Putamen (tissue), 1 donor: ENCODE measurements at regions not wholly inside any gene's neighbourhood (a gene's known extent, or its start where the extent isn't known, plus 50 kb on each side); places are given as distances from the start of the nearest gene placed in this dataset.
A peak's percentile ranks its signal among the peaks of the same experiment; 100 is the strongest.
"Not testable (repeated sequence)": the region's sequence is repeated elsewhere in the genome, so short reads cannot be mapped to it uniquely, and the experiment has no call there.

Experiments used
- DNase-seq: peaks from one replicate; pipeline ENCODE4 v3.0.0-alpha.2; 2016; ENCODE audit warnings: low spot score

DNA sequence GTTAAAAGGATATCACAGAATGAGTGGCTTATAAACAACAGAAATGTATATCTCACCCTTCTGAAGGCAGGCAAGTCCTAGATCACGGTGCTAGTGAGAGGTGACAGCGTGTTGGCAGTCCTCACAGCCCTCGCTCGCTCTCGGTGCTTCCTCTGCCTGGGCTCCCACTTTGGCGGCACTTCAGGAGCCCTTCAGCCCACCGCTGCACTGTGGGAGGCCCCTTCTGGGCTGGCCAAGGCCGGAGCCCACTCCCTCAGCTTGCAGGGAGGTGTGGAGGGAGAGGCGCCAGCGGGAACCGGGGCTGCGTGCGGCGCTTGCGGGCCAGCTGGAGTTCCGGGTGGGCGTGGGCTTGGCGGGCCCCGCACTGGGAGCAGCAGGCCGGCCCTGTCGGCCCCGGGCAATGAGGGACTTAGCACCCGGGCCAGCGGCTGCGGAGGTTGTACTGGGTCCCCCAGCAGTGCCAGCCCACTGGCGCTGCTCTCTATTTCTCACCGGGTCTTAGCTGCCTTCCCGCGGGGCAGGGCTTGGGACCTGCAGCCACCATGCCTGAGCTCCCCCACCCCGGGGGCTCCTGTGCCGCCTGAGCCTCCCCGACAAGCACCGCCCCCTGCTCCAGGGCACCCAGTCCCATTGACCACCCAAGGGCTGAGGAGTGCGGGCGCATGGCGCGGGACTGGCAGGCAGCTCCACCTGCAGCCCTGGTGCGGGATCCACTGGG is 778.1 kb downstream of the DIPK2A start:
- DNase-seq: not testable (repeated sequence)

DNA sequence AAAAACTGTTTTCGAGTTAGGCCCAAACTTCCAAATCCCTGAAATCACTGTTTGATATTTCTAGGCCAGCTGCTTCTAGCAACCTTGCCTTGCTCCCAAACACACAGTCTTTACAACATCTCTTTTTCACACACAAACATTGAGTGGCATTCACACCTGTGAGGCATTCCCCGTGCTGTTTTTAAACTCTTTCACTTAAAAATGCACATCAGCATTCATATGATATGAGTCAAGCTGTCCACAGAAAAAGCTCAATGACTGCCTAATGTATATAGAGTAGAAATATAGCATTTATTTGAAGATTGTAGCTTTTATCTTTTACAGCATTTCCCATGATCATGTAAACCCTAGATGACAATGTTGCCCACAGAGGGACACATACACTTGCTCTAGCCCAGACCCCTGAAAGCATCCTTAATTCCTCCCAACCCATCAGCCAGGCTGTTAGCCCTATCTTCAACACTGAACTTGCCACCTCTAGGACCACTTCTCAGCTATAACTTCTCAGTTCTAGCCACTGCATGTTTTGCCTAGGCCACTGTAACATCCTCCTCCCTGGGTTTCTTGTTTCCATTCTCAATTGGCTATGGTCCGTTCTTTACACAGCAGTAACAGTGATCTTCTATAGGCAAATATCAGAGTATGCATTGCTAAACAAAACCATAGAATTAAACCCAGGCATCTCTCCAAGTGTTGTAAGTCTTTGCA is 782.6 kb downstream of the DIPK2A start:
- no peak for DNase-seq

DNA sequence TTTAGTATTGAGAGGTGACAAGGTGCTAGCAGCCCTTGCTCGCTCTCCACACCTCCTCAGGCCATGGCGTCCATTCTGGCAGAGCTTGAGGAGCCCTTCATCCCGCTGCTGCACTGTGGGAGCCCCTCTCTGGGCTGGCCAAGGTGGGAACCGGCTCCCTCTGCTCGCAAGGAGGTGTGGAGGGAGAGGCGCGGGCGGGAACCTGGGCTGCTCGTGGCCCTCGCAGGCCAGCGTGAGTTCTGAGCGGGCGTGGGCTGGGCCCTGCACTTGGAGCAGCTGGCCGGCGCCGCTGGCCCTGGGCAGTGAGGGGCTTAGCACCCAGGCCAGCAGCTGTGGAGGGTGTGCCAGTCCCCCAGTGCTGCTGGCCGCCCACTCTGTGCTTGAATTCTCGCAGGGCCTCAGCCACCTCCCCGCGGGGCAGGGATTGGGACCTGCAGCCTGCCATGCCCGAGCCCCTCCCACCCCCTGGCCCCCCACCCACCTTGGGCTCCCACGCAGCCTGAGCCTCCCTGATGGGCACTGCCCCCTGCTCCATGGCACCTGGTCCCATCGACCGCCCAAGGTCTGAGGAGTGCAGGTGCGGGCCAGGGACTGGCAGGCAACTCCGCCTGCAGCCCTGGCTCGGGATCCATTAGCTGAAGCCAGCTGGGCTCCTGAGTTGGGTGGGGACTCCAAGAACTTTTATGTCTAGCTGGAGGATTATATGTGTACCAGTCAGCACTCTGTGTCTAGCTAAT is 785.2 kb downstream of the DIPK2A start:
- no peak for DNase-seq

DNA sequence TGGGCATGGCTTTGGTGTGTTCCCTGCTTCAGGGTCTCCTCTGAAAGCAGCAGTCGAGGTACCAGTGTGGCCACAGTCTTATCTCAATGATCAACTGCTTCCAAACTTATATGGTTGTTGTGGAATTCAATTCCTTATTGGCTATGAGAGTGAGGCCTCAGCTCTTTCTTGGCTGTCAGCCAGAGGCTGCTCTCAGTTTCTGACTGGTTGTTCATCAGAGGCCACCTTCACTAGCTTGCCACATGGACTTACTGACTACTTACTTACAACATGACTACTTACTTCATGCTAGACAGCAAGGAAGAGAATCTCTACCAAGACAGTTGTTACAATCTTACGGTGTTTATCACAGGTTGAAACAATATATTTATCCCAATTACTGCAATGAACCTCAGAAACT is 789.2 kb downstream of the DIPK2A start:
- no peak for DNase-seq

DNA sequence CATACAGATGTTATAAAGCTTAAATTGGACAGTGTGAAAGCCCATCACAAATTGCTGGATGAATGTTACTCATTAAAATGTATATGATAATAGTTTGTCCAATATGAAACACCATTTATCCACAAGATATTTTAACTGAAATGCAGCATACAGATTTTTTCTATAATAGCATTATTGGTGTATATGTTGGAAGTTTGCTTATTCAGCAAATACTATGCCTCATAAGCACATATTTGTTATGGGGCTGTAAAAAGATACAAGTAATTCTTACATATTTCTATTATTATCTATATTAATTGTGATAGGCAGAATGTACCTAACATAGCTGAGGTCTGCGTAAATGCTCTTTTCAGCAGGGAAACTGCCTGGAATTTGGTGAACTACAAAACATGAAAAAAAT is 790.5 kb downstream of the DIPK2A start:
- no peak for DNase-seq

DNA sequence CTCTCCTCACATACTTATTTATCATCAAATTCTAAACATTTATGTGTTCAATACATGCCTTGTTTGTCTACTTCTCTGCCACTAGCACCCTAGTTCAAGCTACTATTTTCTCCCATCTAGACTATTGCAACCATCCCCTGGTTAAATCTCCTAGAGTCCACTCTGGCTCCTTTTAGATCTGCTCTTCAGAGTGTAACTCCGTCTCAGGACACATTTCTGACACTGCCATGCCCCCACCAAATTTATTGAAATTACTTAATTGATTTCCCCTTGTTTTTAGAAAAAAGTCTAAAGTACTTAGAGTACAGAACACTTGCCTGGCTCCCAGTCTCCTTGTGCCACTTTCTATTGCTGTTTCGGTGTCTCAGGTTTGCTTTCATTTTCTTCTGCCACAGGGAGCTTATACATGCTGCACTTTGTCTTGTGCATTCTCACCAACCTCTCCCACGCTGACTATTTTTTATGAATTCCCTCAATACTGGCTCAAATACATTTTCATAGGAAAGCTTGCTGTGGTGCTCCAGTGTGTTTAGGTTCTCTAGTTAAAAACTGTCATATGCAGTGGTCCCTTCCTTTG is 792.3 kb downstream of the DIPK2A start:
- peak; percentile 26 for DNase-seq

DNA sequence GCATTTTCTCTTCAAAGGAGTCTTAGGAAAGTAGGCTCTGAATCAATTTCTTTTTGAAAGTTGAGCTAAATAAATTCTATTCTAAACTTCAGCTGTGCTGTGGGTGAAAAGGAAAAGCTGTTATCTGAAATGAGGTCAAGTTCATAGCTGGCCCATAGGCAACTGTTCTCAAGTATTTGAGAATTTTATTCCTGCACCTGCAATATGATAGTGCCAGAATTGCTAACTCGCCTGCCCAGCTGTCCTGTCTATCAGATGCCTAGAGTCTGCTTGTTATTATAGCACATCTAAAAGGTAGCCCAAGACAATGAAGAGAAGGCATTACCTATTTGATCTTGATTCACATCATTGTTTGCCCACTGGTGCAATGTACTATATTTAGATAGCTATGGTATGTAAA is 798.7 kb downstream of the DIPK2A start:
- DNase-seq: no peak

DNA sequence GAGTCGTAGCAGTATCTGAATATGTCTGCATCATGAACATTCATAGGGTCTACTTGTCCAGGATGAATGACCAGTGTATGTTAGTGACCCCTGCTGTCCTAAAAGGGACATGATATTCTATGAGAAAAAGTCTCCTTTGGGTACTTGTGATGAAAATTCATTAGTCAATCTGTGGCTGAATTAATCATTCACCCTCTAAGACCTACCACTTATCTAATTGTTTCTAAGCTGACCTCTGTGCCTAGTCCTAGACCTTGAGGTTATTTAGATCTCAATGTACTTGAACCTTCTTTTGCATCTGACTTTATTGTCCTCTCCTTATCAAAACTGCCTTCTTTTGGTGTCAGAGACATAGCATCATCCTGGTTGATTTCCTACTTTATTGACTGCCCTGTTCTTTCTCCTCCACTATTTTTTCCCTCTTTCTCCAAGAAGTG is 799.3 kb downstream of the DIPK2A start:
- peak; percentile 83 for DNase-seq

DNA sequence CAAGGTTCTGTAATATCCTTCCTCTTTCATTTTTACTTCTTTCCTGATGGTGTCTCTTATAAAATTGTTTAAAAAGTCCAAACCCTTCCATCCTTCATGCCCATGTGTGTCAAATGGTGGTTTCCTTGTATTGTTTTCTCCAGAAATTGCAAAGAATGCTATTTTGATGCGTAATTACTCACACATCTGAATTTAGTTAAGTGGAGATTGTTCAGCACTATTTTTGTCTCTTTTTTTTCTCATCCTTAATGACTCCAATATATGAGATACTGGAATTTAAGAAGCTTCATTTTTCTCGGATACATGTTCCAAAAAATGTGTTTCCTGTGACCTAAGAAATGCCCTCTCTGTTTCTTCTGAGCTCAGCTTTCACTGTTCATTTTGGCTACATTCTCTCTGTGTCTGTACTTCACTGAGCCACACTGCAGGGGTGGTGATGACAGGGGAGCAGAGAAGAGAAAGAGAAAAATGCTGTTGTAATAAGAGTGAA is 799.8 kb downstream of the DIPK2A start:
- peak; percentile 15 for DNase-seq

DNA sequence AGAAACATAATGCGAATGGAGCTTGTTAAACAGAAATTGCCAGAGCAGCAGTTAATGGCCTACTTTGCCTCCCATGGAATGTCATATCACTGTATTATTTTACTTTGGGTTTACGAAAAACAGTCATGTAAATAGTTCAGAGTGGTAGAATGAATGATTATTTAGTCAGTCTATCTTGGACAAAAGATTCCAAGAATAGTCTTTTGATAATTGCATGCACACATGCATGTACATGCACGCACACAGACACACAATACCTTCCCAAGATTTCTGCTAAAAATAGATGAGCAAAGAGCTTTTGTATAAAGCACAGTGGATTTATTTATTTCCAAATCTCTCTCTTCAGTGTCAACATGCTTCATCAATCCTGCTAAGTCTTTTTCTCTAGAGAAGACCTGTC is 800.7 kb downstream of the DIPK2A start:
- no peak for DNase-seq

DNA sequence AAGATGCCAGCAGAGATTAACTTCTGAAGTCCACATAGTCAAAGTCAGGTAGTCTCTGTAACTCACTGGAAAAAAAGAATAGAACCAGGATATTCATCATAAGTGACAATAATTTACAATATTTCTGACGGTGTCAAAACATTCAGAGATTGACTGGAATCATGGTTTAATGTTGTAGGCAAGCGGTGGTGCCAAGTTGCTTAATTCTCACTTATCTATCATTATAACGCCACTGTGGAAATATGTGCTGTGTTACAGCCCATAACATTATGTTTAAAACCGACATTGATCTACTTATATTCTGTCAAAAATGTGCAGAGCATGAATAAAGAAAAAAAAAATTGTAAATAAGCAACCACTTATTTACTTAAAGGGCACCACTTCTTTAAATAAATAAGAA is 801.7 kb downstream of the DIPK2A start:
- no peak for DNase-seq

DNA sequence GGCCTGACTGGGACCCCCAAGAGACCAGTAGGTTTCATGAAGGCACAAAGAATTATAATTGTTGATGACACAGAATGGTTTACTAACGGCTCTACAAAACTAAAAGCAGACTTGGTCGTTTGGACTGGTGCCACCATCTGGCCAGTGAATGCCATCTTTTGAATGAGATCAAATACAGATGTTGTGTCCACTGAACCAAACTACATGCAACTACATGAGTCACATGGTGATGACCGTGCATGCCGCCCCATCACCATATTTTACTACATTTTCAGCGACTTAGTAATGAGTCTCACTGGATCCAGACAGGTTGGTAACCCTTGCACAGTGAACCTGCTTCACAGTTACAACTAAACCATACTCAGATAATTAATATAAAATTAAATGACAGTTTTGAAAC is 803.3 kb downstream of the DIPK2A start:
- no peak for DNase-seq

DNA sequence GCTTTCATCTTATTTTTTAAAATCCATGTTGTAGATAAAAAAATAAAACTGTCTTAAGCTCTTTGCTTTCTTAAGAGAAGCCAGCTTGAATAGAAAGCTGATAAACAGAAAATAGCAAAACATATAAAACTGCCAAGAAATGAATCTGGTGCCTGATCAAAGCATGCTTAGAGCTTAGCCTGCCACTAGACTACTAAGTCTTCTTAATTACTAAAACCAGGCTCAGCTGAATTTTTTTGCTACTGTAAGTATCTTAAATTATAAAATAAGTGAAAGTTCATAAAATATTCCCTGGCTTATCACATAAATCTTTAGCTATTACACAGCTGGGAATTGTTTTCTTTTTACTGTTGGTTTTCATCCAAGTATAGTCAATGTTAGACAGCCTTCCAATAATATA is 803.9 kb downstream of the DIPK2A start:
- DNase-seq: peak; percentile 29

DNA sequence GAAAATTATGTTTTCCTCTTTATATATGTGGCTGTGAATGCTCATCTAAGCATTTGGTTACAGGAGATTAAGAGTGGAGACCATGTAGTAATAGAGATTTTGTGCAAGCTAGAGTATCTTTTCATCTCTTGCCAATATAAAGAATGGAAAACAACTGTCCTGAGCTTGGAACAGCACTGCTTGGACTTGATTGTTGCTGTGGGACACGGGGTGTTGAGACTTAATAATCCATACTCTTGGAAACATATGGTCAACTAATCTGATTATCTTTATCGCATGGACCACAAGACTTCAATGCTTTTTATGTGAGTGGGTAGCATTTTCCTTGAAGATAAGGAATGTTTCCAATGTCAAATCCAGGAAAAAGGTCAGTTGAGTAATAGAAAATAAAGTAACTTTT is 806.3 kb downstream of the DIPK2A start:
- DNase-seq: no peak

DNA sequence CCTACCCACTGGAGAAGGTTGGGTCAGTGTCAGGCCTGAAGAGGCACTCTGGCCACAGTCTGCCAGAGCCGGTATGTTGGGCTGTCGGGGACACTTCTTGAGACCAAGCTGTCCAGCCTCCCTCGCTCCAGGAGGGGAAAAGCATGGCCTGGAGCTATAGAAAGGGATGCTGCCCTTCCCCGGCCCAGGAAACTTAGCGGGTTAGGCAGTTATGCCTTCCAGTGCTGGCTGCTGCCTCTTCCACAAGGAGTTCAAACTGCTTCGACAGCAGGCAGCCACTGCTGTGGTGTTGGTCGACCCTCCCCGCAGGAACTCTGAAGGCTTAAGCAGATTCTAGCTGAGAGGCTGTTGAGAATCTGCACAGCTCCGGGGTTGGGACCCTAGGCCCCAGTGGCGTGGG is 819.4 kb downstream of the DIPK2A start:
- DNase-seq: no peak

DNA sequence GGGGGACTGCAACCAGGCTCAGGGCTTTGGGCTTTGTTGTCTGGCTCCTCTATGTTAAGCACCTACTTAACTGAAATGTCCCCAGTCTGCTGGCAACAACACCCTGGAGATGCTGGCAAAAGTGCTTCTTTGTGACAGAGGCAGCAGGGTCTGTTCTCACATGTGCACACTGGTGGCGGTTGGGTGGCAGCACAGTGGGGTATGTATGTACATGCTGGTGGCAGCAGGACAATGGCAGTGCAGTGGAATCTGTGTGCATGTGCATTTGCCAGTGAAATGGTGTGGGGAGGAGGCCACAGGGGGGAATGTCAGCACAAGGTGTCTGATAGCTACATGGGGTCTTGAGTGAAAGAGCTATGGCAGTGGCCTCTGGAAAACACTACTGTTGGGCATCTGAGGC is 830.3 kb downstream of the DIPK2A start:
- no peak for DNase-seq

DNA sequence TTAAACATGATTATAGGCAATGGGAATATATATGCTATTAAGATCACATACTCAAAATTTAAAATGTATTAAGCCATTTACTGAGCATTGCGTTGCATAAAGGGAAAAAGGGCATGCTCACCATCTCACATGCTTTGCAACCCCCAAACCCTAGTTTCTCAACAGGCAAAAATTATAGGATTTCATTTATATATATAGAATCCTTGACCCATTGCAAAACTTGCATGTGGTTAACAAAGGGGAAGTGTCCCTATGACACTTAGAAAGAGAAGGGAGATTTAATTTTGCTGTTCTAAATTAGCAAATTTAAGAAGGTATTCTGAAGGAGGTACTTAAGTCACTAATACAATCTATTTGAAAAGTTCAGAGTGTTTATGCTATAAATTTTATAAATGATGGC is 837.8 kb downstream of the DIPK2A start:
- no peak for DNase-seq

DNA sequence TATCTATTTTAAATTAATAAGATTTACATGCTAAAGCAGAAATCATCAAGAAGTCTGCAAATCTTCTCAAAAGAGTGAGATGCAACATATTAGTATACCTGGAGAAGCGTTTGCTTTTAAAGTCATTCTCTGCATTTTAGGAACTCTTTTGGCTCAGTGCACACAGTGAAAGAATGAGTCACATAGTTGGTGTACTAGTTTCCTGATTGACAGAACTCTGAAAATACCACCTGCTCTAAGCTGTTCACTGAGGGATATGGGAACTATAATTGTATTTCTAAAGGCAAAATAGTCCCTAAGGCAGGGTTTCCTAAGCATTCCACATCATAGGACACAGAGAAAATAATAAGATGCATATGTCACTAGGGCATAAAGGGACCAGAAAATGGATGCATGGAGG is 838.5 kb downstream of the DIPK2A start:
- peak; percentile 4 for DNase-seq

DNA sequence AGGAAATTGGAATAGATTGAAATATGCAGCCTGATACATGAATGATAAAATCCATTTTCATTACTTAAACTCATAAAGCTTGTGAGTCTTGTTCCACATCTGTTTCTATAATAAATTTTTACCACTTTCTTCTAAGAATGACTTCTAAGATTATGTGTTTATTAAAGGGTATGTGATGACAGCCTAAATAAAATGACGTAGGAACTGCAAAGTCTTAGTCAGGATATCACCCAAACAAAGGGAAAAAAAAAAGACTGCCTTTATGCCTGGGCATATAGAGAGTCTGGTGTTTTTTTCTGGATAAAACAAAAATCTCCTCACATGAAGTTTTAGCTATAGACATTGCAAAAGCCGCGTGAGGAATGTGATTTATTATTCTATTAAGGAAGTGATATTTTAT is 844.0 kb downstream of the DIPK2A start:
- DNase-seq: no peak

DNA sequence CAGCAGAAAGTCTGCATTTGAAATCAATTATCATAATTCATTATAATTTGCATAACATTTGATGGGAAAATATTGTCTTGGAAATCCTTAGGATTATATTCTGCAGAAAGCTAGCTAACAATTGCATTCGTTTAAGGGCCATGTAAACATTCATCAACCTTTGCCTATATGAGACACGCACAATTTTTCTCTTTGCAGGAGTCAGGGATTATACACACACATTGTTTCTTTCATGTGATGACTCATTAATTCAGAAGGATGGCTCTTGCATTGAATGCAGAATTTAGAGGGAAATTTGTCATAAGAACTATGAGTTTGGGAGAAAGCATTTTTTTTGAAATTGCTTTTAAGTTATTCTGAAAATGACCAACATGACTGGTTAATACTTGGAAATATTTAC is 844.7 kb downstream of the DIPK2A start:
- no peak for DNase-seq

DNA sequence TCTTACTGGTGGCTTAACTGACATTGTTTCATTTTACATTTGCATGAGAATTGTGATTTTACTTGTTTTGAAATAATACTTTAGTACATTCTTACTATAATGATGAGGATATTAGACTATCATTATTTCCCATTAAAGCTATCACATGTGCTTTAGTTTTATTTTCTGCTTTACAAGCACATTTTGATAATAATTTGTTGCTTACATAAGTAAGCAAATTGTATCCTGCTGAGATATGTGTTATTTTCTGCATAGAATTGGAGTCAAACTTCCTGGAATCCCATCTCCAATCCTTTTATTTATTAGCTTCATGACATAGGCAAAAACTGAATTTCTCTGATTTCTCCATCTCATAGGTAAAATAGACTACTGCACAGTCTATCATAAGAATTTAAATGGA is 847.4 kb downstream of the DIPK2A start:
- no peak for DNase-seq

DNA sequence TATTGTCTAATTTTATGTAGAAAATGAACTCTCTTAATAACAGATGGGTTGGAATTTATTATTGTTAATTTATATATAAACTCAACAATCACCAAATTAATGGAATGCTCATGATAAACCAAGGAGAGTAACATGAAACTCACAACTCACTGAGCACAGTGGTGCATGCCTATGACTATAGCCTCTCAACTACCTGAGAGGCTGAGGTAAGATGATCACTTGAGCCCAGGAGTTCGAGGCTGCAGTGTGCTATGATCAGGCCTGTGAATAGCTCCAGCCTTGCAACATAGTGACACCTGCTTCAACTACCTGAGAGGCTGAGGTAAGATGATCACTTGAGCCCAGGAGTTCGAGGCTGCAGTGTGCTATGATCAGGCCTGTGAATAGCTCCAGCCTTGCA is 848.6 kb downstream of the DIPK2A start:
- not testable (repeated sequence) for DNase-seq

DNA sequence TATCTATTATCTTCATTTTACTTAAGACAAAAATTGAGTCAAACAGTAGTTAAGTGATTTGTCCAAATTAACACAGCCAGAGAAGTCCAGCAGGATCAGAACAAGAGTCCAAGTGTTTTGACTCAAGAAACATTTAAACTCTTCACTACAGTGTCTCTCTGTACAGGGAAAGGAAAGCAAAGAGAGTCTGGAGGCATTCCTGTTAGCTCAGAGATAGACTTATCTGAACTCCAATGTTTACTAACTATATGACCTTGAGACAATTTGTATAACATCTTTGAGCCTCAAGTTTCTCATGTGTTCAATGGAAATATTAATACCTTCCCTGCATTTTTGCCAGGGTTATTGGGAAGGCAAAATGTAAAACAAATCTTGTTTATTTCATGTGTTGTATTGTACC is 849.1 kb downstream of the DIPK2A start:
- DNase-seq: no peak
